Natural killer cell (primary cell): ENCODE measurements at regions not wholly inside any gene's neighbourhood (a gene's known extent, or its start where the extent isn't known, plus 50 kb on each side); places are given as distances from the start of the nearest gene placed in this dataset.

Source experiments
- ATAC-seq, 3 donors: fragments of 150-1000 bp in 2 of 3; fragments of 200-7000 bp in 1 of 3; cut with Tn5 transposase; 1 replicate in 1 of 3; 2 replicates in 2 of 3; pipeline ENCODE4 v1.10.0; 2021; ENCODE audit warnings: mild to moderate bottlenecking in 2 of 3, moderate library complexity in 2 of 3
- DNase-seq, 2 donors: peaks; one replicate each; pipeline versions ENCODE4 v3.0.0 to v3.0.0-alpha.2; 2013 to 2021; ENCODE audit warnings: mixed read lengths in 1 of 2
- H3K27ac ChIP-seq: one replicate; pipeline ENCODE4 v1.5.1; 2013; ENCODE audit warnings: mild to moderate bottlenecking, low read length
- H3K27me3 ChIP-seq: one replicate; pipeline ENCODE4 v1.6.1; 2013; ENCODE audit warnings: low read length; ENCODE audit not compliant: control insufficient read depth, insufficient read depth
- H3K36me3 ChIP-seq: one replicate; pipeline ENCODE4 v1.6.1; 2013; ENCODE audit warnings: low read length; ENCODE audit not compliant: control insufficient read depth, insufficient read depth
- H3K4me1 ChIP-seq: one replicate; pipeline ENCODE4 v1.6.1; 2013; ENCODE audit warnings: low read length; ENCODE audit not compliant: control insufficient read depth, insufficient read depth
- H3K4me3 ChIP-seq: one replicate; pipeline ENCODE4 v1.5.1; 2013; ENCODE audit warnings: low read length
- H3K9me3 ChIP-seq: one replicate; pipeline ENCODE4 v1.6.1; 2013; ENCODE audit warnings: low read length; ENCODE audit not compliant: control insufficient read depth, insufficient read depth
- H3K27ac Mint-ChIP-seq, 2 donors: one replicate each; pipeline ENCODE4 v1.8.0; 2022; ENCODE audit warnings: mild to moderate bottlenecking in 2 of 2, mixed read lengths in 2 of 2, moderate library complexity in 1 of 2
- H3K27me3 Mint-ChIP-seq, 2 donors: one replicate each; pipeline ENCODE4 v1.8.0; 2022; ENCODE audit warnings: low read depth in 2 of 2, mixed read lengths in 2 of 2
- H3K36me3 Mint-ChIP-seq: one replicate; pipeline ENCODE4 v1.8.0; 2022; ENCODE audit warnings: mixed read lengths
- H3K4me1 Mint-ChIP-seq, 2 donors: one replicate each; pipeline ENCODE4 v1.8.0; 2022; ENCODE audit warnings: mixed read lengths in 2 of 2
- H3K4me3 Mint-ChIP-seq: one replicate; pipeline ENCODE4 v1.8.0; 2022; ENCODE audit warnings: mild to moderate bottlenecking, moderate library complexity, mixed read lengths
- H3K9me3 Mint-ChIP-seq, 2 donors: one replicate each; pipeline ENCODE4 v1.8.0; 2022; ENCODE audit warnings: mixed read lengths in 2 of 2
- WGBS: methylation state at CpG from one replicate; pipeline ENCODE4 v1.1.7; 2013; ENCODE audit warnings: missing lambda C conversion rate; ENCODE audit not compliant: insufficient coverage; 5-methylcytosine and 5-hydroxymethylcytosine counted together
- intact Hi-C: fragments of 100-400 bp; cut with micrococcal nuclease; formaldehyde crosslinking; loops from one replicate; pipeline ENCODE4 v1.14.2; 2022
- TF ChIP-seq, protein P1 (sequence below): fragments of 200-600 bp; IDR thresholded peaks from one replicate; pipeline ENCODE4 v1.8.0; 2022; ENCODE audit warnings: antibody characterized with exemption

DNA sequence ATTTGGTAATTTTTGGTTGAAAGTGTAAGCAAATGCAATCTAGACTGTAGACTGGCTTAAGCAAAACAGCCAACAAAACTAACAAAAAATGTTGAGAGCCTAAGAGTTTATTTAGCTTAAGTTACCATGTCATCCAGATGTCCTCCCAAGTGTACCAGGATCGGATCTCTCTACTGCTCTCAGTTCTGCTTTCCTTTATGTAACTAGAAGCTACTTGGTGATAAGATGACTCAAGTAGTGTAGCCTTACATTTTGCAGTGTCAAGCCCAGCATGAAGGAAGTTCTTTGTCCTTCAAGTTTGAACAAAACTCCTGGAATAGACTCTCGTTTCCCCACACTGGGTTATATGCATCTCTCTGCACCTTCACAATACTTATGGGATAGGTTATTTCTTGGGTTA is 1500.0 kb downstream of the STIM2 start:
- Histone ChIP-seq H3K9me3 (no peaks in the 10 kb centered on the region), H3K4me1 (no peaks in the 10 kb centered on the region), H3K36me3 (no peaks in the 10 kb centered on the region), H3K27me3 (no peaks in the 10 kb centered on the region), H3K27ac (no peak overlapping the region), H3K4me3 (no peak overlapping the region)
- TF ChIP-seq, protein P1, sequence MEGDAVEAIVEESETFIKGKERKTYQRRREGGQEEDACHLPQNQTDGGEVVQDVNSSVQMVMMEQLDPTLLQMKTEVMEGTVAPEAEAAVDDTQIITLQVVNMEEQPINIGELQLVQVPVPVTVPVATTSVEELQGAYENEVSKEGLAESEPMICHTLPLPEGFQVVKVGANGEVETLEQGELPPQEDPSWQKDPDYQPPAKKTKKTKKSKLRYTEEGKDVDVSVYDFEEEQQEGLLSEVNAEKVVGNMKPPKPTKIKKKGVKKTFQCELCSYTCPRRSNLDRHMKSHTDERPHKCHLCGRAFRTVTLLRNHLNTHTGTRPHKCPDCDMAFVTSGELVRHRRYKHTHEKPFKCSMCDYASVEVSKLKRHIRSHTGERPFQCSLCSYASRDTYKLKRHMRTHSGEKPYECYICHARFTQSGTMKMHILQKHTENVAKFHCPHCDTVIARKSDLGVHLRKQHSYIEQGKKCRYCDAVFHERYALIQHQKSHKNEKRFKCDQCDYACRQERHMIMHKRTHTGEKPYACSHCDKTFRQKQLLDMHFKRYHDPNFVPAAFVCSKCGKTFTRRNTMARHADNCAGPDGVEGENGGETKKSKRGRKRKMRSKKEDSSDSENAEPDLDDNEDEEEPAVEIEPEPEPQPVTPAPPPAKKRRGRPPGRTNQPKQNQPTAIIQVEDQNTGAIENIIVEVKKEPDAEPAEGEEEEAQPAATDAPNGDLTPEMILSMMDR: no peak
- no peaks in the 10 kb centered on the region for H3K36me3 Mint-ChIP-seq
- no peak overlapping the region for H3K4me3 Mint-ChIP-seq
- H3K9me3 Mint-ChIP-seq: peaks cover 8 to 17% of the 10 kb centered on the region in 2 donors
- 43% methylated on average over 1 of the region's 2 CpGs for WGBS
- no peaks in the 10 kb centered on the region for H3K4me1 Mint-ChIP-seq
- ATAC-seq: no peak
- H3K27ac Mint-ChIP-seq: no peak overlapping the region
- H3K27me3 Mint-ChIP-seq: no peaks in the 10 kb centered on the region
- DNase-seq: no peak
- intact Hi-C loops: no loop called here

DNA sequence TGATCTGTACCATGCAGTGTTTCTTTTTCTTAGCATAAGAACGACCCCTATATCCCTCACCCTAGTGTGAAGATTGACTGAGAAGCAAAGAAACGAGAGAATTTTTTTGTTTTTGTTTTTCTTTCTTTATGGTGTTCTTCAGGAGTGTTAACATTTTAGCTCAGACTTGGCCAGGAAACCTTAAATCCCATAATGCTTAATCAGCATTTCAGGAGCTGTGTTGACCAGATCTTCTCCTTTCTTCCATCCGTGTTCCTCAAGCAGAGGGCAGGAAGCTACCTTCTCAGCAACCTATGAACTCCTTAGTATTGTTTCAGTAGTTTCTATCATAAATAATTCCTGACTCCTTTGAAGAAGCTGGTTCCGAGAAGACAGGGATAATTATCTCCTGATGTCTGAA is 1501.5 kb downstream of the STIM2 start:
- DNase-seq (no peak), ATAC-seq (no peak)
- Mint-ChIP-seq H3K9me3 (peaks cover 5 to 14% of the 10 kb centered on the region in 2 donors), H3K4me3 (no peak overlapping the region), H3K27me3 (no peaks in the 10 kb centered on the region), H3K27ac (no peak overlapping the region), H3K4me1 (no peaks in the 10 kb centered on the region), H3K36me3 (no peaks in the 10 kb centered on the region)
- Histone ChIP-seq H3K4me1 (no peaks in the 10 kb centered on the region), H3K36me3 (no peaks in the 10 kb centered on the region), H3K27me3 (no peaks in the 10 kb centered on the region), H3K27ac (no peak overlapping the region), H3K4me3 (no peak overlapping the region), H3K9me3 (no peaks in the 10 kb centered on the region)
- intact Hi-C loops: no loop called here
- 75% methylated on average over 2 of the region's 4 CpGs for WGBS
- TF ChIP-seq, protein P1: no peak

DNA sequence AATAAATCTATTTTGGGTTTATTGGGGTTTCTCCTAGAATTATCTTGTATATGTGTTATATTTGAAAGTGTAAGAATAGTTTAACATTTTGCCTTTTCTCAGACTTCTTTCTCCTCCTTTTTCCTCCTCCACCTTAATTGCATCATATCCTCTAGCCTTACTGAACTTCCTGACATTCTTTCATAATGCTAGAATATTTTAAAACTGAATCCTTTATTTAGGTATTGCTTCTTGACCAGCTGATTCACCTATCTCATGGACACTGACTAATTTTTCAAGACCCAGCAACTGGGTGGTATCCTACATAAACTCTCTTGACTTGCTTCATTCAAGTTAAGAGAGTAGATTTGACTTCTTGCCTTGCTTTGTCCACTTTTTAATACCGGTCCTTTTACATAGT is 1508.9 kb downstream of the STIM2 start:
- ATAC-seq (no peak), DNase-seq (no peak)
- no peaks in the 10 kb centered on the region for H3K9me3 ChIP-seq
- no peaks in the 10 kb centered on the region for H3K36me3 ChIP-seq
- H3K36me3 Mint-ChIP-seq: no peaks in the 10 kb centered on the region
- no peak overlapping the region for H3K27ac Mint-ChIP-seq
- no peaks in the 10 kb centered on the region for H3K4me1 Mint-ChIP-seq
- H3K27ac ChIP-seq: no peak overlapping the region
- H3K4me3 ChIP-seq: no peak overlapping the region
- H3K27me3 Mint-ChIP-seq: no peaks in the 10 kb centered on the region
- TF ChIP-seq, protein P1: no peak
- H3K4me1 ChIP-seq: no peaks in the 10 kb centered on the region
- no CpG with 5 or more reads among the region's 1 CpG for WGBS
- H3K4me3 Mint-ChIP-seq: no peak overlapping the region
- peaks cover 6 to 24% of the 10 kb centered on the region in 2 donors for H3K9me3 Mint-ChIP-seq
- intact Hi-C loops: no loop called here
- H3K27me3 ChIP-seq: no peaks in the 10 kb centered on the region

DNA sequence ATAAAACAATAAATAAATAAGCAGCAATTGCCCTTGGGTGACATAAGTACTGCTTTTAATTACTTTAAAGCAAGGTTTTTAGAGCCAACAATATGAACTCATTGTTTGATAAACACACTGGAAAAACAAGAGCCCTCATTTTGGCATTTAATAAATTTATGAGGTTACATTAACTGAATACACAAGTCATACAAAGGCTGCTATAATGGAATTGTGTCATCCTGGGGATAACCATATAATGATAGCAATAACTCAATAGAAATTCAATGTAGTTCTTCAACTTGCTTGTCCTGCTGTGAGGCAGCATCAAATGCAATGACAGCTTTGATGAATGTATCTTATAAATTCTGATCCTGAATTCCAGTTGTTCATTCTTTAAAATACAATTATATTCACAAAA is 1512.5 kb downstream of the STIM2 start:
- Mint-ChIP-seq H3K27ac (no peak overlapping the region), H3K27me3 (no peaks in the 10 kb centered on the region), H3K4me3 (no peak overlapping the region), H3K9me3 (peaks cover 18 to 27% of the 10 kb centered on the region in 2 donors), H3K36me3 (no peaks in the 10 kb centered on the region), H3K4me1 (no peaks in the 10 kb centered on the region)
- ATAC-seq (no peak), DNase-seq (no peak)
- Histone ChIP-seq H3K36me3 (no peaks in the 10 kb centered on the region), H3K27me3 (no peaks in the 10 kb centered on the region), H3K27ac (no peak overlapping the region), H3K4me1 (no peaks in the 10 kb centered on the region), H3K4me3 (no peak overlapping the region), H3K9me3 (no peaks in the 10 kb centered on the region)
- intact Hi-C loops: no loop called here
- TF ChIP-seq, protein P1: no peak
